Retinal pigment epithelial cell (primary cell): ENCODE measurements at regions not wholly inside any gene's neighbourhood (a gene's known extent, or its start where the extent isn't known, plus 50 kb on each side); places are given as distances from the start of the nearest gene placed in this dataset.

ENCODE experiments used
- DNase-seq: peaks from one replicate; pipeline ENCODE4 v3.0.0-alpha.2; 2010; ENCODE audit warnings: low read depth
- H3K4me3 ChIP-seq: 2 replicates; pipeline ENCODE4 v1.5.1; 2011; ENCODE audit warnings: mild to moderate bottlenecking, low read length, control low read depth, moderate library complexity
- TF ChIP-seq, protein P1 (sequence below): conservative IDR thresholded peaks from 2 replicates; pipeline ENCODE4 v1.5.1; 2011; ENCODE audit warnings: low read depth, low read length, control low read depth, inconsistent platforms

GRCh38 chr4:187191676-187192075 is 468.0 kb upstream of the FAT1 start:
- TF ChIP-seq, protein P1, sequence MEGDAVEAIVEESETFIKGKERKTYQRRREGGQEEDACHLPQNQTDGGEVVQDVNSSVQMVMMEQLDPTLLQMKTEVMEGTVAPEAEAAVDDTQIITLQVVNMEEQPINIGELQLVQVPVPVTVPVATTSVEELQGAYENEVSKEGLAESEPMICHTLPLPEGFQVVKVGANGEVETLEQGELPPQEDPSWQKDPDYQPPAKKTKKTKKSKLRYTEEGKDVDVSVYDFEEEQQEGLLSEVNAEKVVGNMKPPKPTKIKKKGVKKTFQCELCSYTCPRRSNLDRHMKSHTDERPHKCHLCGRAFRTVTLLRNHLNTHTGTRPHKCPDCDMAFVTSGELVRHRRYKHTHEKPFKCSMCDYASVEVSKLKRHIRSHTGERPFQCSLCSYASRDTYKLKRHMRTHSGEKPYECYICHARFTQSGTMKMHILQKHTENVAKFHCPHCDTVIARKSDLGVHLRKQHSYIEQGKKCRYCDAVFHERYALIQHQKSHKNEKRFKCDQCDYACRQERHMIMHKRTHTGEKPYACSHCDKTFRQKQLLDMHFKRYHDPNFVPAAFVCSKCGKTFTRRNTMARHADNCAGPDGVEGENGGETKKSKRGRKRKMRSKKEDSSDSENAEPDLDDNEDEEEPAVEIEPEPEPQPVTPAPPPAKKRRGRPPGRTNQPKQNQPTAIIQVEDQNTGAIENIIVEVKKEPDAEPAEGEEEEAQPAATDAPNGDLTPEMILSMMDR, result no peak
- no peak overlapping the region for H3K4me3 ChIP-seq
- no peak for DNase-seq

DNA sequence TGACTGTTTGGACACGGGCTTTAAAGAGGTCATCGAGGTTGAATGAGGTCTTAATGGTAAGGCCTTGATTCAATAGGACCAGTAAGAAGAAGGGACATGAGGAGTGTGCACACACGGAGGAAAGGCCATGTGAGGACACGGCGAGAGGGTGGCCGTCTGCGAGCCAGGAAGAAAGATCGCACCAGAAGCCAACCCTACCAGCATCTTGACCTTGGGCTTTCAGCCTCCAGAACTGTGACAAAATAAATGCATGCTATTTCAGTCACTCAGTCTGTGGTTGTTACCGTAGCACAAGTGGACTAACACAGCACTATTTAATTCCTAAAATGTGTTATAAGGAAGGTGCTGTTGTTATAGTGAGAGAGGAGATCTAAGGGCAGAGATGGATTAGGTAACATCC is 468.6 kb upstream of the FAT1 start:
- DNase-seq, result no peak
- H3K4me3 ChIP-seq, result no peak overlapping the region
- TF ChIP-seq, protein P1, result no peak

DNA sequence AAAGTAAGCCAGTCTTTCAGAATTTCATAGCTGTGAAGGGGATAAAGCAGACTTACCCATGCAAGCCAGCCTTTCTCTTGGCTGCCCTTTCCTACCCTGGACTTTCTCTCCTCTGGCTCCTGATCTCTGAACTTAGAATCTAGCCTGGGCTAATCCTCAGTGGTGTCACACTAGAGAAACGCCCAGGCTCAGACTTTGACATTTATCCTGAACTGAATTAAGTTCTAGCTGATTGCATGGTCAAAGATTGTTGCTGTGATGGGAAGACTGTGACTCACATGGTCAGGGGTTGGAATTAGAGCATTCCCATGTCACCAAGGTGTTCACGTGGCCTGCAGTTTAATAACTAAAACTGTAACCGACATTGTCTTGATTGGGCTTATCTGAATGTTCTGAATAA is 469.5 kb upstream of the FAT1 start:
- TF ChIP-seq, protein P1, result no peak
- peak; percentile 88 for DNase-seq
- no peak overlapping the region for H3K4me3 ChIP-seq

DNA sequence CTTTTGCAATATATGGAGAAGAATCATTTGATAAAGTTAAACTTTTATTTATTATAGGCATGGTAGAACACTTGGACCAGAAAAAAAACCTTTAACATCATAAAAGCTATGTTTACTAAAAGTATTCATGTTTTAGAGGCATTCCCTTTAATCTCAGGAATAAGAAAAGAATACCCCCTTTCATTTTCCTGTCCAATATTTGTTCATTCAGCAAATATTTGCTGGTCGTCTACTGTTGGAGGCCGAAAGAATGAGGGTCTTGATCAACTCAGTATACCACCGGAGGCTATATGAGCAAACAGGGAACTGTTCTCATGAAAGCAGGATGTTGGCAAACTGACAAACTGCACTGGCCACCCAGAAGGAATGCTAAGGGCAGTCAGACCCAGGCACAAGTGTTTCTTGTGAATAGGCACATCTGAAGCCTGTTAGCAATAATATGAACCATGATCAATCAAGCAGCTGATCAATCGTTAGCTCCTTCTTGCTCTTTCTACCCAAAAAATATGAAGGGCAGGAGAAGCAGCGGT is 480.8 kb upstream of the FAT1 start:
- no peak overlapping the region for H3K4me3 ChIP-seq
- DNase-seq, result no peak
- TF ChIP-seq, protein P1, result no peak

DNA sequence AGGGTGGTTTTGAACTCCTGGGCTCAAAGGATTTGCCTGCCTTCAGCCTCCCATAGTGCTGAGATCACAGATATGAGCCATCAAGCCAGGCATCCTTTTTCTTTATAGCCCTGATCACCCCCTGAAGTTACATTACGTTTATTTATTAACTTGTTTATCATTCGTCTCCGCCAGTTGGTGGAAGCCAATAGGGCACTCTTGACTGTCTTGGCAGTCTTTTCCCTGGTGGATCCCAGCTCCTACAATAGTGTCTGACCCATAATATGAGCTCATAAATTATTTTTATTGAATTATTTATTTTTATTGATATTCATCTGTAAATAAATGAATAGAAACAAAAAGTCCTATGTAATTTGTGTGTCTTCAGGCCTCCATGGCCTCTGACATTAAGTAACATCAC is 484.3 kb upstream of the FAT1 start:
- DNase-seq, result no peak
- no peak overlapping the region for H3K4me3 ChIP-seq
- TF ChIP-seq, protein P1, result no peak

GRCh38 chr4:187208651-187209050 is 485.0 kb upstream of the FAT1 start:
- TF ChIP-seq, protein P1, result no peak
- DNase-seq, result no peak
- H3K4me3 ChIP-seq, result no peak overlapping the region

- TF ChIP-seq, protein P1, result no peak
Observed at GRCh38 chr4:187209921-187210613, 486.4 kb upstream of the FAT1 start.

More at GRCh38 chr4:187209921-187210613, 486.4 kb upstream of the FAT1 start:
- DNase-seq, result no peak
- H3K4me3 ChIP-seq, result no peak overlapping the region
